Loucy (cell line): ENCODE measurements at regions not wholly inside any gene's neighbourhood (a gene's known extent, or its start where the extent isn't known, plus 50 kb on each side); places are given as distances from the start of the nearest gene placed in this dataset.

Experiments
- H2AFZ ChIP-seq: fragments of 200-600 bp; sonication (generic); 2 replicates; pipeline ENCODE4 v1.6.0; 2016; ENCODE audit warnings: antibody characterized with exemption, mild to moderate bottlenecking, low read length, moderate library complexity
- H3F3A ChIP-seq: fragments of 200-600 bp; 2 replicates; pipeline ENCODE4 v1.6.0; 2016; ENCODE audit warnings: antibody characterized with exemption, low read depth, mild to moderate bottlenecking
- H3K27me3 ChIP-seq: fragments of 200-600 bp; sonication (generic); 2 replicates; pipeline ENCODE4 v1.6.1; 2014; ENCODE audit warnings: low read length, mild to moderate bottlenecking; ENCODE audit not compliant: insufficient read depth, poor library complexity, severe bottlenecking
- H3K36me3 ChIP-seq: fragments of 200-600 bp; sonication (generic); 2 replicates; pipeline ENCODE4 v1.6.1; 2016; ENCODE audit warnings: low read length; ENCODE audit not compliant: insufficient read depth
- H3K4me1 ChIP-seq: fragments of 200-600 bp; sonication (generic); 2 replicates; pipeline ENCODE4 v1.5.1; 2014; ENCODE audit warnings: low read length, mild to moderate bottlenecking; ENCODE audit not compliant: insufficient read depth, poor library complexity, severe bottlenecking
- H3K4me2 ChIP-seq: fragments of 200-600 bp; sonication (generic); 2 replicates; pipeline ENCODE4 v1.6.0; 2014; ENCODE audit warnings: antibody characterized with exemption, low read length, low read depth, mild to moderate bottlenecking; ENCODE audit not compliant: poor library complexity, severe bottlenecking
- H3K4me3 ChIP-seq: fragments of 200-600 bp; sonication (generic); 2 replicates; pipeline ENCODE4 v1.5.1; 2014; ENCODE audit warnings: low read length, mild to moderate bottlenecking, mixed read lengths; ENCODE audit not compliant: poor library complexity, severe bottlenecking
- H3K79me2 ChIP-seq: fragments of 200-600 bp; sonication (generic); 2 replicates; pipeline ENCODE4 v1.6.1; 2014; ENCODE audit warnings: low read length; ENCODE audit not compliant: insufficient read depth
- H3K9ac ChIP-seq: fragments of 200-600 bp; sonication (generic); 2 replicates; pipeline ENCODE4 v1.6.0; 2014; ENCODE audit warnings: mild to moderate bottlenecking, low read depth, low read length, moderate library complexity; ENCODE audit not compliant: poor library complexity, severe bottlenecking
- H3K9me2 ChIP-seq: fragments of 200-600 bp; sonication (generic); replicated peaks from 2 replicates; pipeline ENCODE4 v1.6.1; 2016; ENCODE audit warnings: low read depth, low read length, mixed read lengths
- H3K9me3 ChIP-seq: fragments of 200-600 bp; sonication (generic); 2 replicates; pipeline ENCODE4 v1.6.1; 2014; ENCODE audit warnings: mild to moderate bottlenecking, antibody characterized with exemption, low read length, low read depth; ENCODE audit not compliant: insufficient read depth
- H4K20me1 ChIP-seq: fragments of 200-600 bp; sonication (generic); 2 replicates; pipeline ENCODE4 v1.6.0; 2014; ENCODE audit warnings: antibody characterized with exemption, low read length, mild to moderate bottlenecking; ENCODE audit not compliant: insufficient read depth, poor library complexity, severe bottlenecking
- EZH2phosphoT487 ChIP-seq: fragments of 200-600 bp; IDR thresholded peaks from 2 replicates; pipeline ENCODE4 v1.6.1; 2018; ENCODE audit warnings: antibody characterized with exemption, mild to moderate bottlenecking, moderate library complexity, borderline replicate concordance
- TF ChIP-seq, protein P1 (sequence below): fragments of 200-600 bp; sonication (generic); conservative IDR thresholded peaks from 2 replicates; pipeline ENCODE4 v1.5.1; 2014; ENCODE audit warnings: mild to moderate bottlenecking, antibody characterized with exemption, low read length

DNA sequence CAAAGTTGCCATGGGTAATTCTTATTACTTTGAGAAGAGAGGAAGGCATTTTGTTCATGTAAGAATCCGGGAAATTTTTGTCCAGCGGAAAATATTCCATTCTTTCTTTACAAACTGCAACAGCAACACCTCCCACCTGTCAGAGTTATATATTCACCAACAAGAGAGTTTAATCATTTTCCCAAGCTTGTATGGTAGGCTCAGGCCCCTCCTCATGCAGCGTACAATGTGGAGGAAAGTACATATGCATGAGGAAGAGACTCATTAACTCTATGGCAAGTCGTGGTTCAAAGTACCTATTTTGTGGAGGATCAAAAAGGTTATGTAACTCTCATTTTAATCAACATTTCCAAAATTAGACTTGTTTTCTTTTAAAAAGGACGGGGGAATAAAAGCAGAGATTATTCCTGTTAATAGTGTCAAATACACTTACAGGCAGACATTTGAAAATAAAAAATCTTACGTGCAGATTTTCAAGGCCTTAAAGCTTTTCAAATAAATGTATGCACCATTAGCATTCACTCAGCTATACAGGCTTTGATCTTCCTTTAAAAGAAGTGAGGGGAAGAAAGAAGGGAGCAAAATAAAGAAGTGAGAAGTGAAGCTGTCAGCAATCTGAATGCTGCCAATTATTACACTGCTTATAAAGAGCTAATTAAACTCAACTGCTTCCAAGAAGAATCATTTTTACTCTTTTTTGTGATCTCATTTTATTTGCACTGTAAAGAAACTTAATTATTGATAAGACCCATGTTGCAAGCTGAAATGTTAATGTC, 204.8 kb downstream of the FAT4 start:
- Histone ChIP-seq H3F3A (no peaks in the 10 kb centered on the region), H3K27me3 (no peaks in the 10 kb centered on the region), H3K36me3 (no peaks in the 10 kb centered on the region), H3K4me2 (no peak overlapping the region), H3K4me3 (no peak overlapping the region), H3K79me2 (no peaks in the 10 kb centered on the region), H4K20me1 (no peaks in the 10 kb centered on the region), H3K9me2 (no peaks in the 10 kb centered on the region), H2AFZ (no peak overlapping the region), H3K9me3 (no peaks in the 10 kb centered on the region), H3K9ac (no peak overlapping the region), H3K4me1 (no peaks in the 10 kb centered on the region)
- TF ChIP-seq, protein P1, sequence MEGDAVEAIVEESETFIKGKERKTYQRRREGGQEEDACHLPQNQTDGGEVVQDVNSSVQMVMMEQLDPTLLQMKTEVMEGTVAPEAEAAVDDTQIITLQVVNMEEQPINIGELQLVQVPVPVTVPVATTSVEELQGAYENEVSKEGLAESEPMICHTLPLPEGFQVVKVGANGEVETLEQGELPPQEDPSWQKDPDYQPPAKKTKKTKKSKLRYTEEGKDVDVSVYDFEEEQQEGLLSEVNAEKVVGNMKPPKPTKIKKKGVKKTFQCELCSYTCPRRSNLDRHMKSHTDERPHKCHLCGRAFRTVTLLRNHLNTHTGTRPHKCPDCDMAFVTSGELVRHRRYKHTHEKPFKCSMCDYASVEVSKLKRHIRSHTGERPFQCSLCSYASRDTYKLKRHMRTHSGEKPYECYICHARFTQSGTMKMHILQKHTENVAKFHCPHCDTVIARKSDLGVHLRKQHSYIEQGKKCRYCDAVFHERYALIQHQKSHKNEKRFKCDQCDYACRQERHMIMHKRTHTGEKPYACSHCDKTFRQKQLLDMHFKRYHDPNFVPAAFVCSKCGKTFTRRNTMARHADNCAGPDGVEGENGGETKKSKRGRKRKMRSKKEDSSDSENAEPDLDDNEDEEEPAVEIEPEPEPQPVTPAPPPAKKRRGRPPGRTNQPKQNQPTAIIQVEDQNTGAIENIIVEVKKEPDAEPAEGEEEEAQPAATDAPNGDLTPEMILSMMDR = no peak
- TF ChIP-seq EZH2phosphoT487 = no peak

DNA sequence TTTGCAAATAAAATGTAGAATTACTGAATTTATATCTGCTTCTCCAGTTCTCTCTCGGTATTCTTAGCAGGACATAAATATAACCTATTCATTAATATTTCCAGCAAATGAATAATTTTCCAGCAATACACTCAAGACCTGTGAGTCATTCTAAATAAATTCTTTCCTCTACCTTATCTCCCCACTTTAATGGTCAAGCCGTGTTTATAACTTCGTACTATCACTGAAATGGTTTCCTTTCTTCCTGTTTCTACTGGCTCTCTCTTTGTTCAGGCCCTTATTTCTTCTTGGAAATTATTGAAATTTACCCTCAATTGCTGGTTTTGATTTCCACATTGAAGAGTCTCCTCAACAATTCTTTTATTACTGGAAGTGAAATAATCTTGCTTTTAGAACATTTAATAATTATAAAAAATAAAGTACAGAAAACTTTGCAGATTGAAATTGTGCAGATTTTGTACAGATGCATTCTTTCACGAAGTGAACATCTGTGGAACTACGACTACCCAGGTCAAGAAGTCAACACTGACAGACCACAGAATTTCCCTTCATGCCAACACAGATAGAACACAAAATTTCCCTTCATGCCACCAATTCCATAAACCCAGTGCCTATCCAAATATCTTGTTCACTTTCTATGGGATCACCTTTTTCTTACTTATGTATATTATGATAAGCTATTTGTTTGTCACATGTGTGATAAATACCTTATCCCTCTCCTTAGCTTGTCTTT, 205.7 kb downstream of the FAT4 start:
- Histone ChIP-seq H3F3A (no peaks in the 10 kb centered on the region), H3K36me3 (no peaks in the 10 kb centered on the region), H3K79me2 (no peaks in the 10 kb centered on the region), H2AFZ (no peak overlapping the region), H3K27me3 (no peaks in the 10 kb centered on the region), H3K4me1 (no peaks in the 10 kb centered on the region), H3K9me3 (no peaks in the 10 kb centered on the region), H4K20me1 (no peaks in the 10 kb centered on the region), H3K4me3 (no peak overlapping the region), H3K9ac (no peak overlapping the region), H3K4me2 (no peak overlapping the region), H3K9me2 (no peaks in the 10 kb centered on the region)
- TF ChIP-seq, protein P1 = no peak
- TF ChIP-seq EZH2phosphoT487 = no peak

DNA sequence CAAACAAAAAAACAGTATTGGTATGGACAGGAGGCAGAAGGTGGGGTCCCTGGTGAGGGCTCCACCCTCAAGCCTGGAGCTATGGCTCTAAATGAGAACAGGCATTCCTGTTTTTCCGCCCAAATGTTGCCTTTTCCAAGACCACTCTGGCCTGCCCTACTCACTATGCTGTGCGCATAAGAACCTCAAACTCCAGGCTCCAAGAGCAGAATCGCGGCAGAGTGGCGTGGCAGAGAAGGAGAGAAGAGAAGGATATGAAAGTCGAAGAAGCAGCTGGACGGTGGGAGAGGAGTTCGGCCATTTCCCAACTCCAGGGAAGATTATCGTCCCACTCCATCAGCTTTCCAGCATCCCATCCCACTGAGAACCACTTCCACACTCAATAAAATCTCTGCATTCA, 207.8 kb downstream of the FAT4 start:
- H3K9me3 ChIP-seq = no peaks in the 10 kb centered on the region
- H3K4me1 ChIP-seq = no peaks in the 10 kb centered on the region
- no peaks in the 10 kb centered on the region for H3K27me3 ChIP-seq
- no peaks in the 10 kb centered on the region for H3K36me3 ChIP-seq
- H3F3A ChIP-seq = no peaks in the 10 kb centered on the region
- no peak overlapping the region for H3K4me3 ChIP-seq
- H3K4me2 ChIP-seq = no peak overlapping the region
- H3K79me2 ChIP-seq = no peaks in the 10 kb centered on the region
- no peaks in the 10 kb centered on the region for H3K9me2 ChIP-seq
- no peak overlapping the region for H2AFZ ChIP-seq
- H3K9ac ChIP-seq = no peak overlapping the region
- H4K20me1 ChIP-seq = no peaks in the 10 kb centered on the region
- TF ChIP-seq, protein P1 = no peak
- no peak for TF ChIP-seq EZH2phosphoT487
